ENCODE measurements at regions not wholly inside any gene's neighbourhood (a gene's known extent, or its start where the extent isn't known, plus 50 kb on each side); places are given as distances from the start of the nearest gene placed in this dataset.
"Not testable (repeated sequence)": the region's sequence is repeated elsewhere in the genome, so short reads cannot be mapped to it uniquely, and the experiment has no call there.

DNA sequence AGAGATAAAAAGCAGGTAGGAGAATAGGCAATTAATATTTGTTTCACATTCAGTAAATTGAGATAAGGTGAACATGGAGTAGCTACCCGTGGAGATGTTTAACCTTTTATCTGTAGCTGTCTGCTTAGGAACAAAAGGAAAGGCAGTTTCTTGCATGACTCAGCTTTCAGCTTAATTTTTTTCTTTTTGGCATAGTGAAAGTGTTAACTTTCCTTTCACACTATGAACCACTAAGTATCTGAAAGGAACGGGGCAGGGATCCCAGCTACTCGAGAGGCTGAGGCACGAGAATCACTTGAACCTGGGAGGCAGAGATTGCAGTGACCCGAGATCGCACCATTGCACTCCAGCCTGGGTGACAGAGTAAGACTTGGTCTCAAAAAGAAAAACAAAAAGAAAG lies 176.0 kb downstream of the LACC1 start:
- DNase-seq (ENCODE audit: low read depth in 2 of 2) = not testable (repeated sequence)

DNA sequence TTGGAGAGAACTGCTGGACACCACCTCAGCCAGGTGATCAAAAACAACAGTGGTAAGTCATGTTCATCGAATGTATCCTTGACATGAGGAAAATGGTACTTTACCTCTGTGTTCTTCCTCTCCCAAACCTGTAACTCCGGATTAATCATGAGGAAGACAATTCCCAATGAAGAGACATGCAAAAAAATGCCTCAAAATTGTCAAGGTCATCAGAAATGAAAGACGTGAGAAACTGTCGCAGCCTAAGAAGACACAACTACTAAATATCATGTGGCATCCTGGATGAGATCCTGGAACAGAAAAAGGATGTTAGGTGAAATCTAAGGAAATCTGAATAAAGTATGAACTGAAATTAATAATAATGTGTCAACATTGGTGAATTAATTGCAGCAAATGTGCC lies 178.4 kb downstream of the LACC1 start:
- no peak for DNase-seq (ENCODE audit: low read depth in 2 of 2)

DNA sequence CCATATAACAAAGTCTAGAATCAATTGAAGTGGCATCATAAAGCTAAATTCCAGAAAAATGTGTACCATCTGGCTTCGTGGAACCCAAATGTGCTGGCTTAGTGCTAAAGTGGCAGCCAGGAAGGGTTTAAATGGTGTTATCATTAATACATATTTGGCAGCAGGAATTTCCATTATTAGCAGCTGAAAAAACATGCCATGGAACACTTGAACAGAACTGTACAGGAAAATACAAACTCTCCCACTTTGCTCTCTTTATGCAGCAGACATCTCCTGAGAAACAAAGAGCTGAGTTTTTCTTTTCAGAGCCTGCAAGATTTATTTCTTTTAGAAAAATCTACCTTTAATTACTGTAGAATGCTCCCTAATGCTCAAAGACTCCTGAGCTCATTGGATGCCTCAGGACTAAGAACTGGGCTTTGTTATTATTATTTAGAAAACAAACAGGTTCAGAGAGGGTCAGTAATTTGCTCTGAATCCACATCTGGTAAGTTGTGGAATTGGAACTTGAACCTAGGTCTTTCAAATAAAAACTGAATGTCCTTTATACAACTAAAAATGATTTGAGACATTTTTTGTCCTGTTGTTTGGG lies 179.0 kb downstream of the LACC1 start:
- no peak for DNase-seq (ENCODE audit: low read depth in 2 of 2)

GRCh38 chr13:44061876-44062275 lies 182.2 kb downstream of the LACC1 start:
- DNase-seq (ENCODE audit: low read depth in 2 of 2) = no peak

DNA sequence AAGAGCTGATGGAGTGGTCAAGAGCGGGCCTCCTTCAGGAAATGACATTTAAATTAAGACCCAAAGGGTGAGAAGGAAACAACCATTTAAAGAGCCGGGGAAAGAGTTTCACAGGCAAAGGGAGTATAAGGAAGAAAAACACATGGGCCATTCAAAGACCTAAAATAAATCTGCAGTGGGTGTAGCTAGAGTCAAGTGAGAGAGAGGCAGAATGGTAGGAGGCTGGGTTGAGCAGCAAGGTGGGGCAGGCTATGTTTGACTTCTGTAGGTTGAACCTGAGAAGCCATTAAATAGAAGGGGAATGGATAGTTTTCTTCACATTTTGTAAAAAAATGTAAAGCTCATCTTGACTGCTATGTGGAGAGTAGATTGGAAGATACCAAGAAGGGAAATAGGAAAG lies 183.8 kb downstream of the LACC1 start:
- DNase-seq (ENCODE audit: low read depth in 2 of 2) = no peak

DNA sequence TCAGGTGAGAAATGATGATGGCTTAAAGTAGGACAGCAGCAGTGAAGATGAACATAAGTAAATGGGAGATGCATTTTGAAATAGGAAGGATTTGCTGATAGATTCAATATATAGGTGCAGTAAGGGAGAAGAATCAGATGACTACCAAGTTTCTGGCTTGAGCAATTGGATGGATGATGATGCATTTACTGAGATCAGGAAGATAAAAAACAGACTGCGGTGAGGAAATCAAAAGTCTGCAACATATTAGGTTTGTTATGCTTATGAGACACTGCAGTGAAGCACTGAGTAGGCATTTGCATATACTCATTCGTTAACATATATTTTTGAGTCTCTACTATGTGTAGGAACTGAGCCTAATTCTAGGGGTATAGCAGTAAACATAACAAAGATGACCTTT lies 184.2 kb downstream of the LACC1 start:
- no peak for DNase-seq (ENCODE audit: low read depth in 2 of 2)

DNA sequence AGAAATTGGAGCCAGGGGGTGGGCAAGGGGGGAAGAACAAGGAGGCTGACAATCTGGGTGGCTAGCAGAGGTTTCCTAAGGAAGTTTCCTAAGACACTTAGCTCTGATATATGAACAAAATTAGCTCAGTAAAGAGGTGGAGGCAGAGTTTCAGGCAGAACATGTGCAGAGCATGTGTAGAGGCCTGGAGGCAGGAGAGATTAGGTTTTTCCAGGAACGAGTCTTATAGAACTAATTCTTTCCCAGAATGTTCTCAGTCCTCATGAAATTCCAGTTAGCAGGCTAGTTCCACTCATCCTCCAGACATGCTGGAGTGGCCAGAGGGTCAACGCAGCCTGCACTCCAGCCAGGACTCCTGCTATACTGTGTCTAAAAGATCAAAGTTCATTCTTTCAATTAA lies 184.7 kb downstream of the LACC1 start:
- DNase-seq (ENCODE audit: low read depth in 2 of 2) = no peak

DNA sequence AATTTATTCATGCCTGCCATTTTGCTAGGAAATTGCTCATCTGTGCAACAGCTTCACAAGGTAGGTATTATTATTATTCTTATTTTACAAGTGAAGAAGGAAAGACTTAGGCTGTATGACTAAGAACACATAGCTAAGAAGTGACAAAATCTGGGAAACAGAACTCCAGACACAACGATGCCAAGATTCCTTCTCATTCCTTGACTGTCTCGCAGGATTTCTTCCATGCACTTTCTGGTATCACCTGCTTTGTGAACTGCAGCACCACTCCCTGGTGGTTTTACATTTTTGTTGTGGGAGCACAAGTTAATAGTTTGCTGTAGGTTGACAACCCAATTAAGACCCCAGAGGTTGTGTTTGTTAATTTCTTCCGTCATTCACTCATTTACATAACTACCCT lies 188.5 kb downstream of the LACC1 start:
- no peak for DNase-seq (ENCODE audit: low read depth in 2 of 2)

GRCh38 chr13:44068737-44069136 lies 189.0 kb downstream of the LACC1 start:
- no peak for DNase-seq (ENCODE audit: low read depth in 2 of 2)

- no peak for DNase-seq (ENCODE audit: low read depth in 2 of 2)
Observed at GRCh38 chr13:44072536-44072935, 192.8 kb downstream of the LACC1 start.

GRCh38 chr13:44074611-44075010 lies 194.9 kb downstream of the LACC1 start:
- no peak for DNase-seq (ENCODE audit: low read depth in 2 of 2)

DNA sequence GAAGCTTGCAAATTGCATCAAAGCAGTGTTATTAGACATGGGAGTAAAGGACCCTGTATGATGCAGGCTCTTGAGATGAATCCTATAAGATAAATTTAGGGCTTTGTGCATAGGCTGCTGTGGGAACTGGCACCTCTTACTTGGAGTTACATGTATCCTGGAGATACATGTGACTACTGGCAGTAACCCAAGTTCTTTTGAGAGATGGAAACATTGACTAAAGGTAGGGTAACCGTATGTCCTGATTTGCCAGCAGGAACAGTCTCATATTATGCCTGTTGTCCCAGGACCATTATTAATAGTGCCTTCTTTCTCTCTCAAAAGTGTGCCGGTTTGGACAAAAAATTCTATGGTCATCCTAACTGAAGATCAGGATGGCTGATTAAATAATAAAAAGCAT lies 195.4 kb downstream of the LACC1 start:
- no peak for DNase-seq (ENCODE audit: low read depth in 2 of 2)

DNA sequence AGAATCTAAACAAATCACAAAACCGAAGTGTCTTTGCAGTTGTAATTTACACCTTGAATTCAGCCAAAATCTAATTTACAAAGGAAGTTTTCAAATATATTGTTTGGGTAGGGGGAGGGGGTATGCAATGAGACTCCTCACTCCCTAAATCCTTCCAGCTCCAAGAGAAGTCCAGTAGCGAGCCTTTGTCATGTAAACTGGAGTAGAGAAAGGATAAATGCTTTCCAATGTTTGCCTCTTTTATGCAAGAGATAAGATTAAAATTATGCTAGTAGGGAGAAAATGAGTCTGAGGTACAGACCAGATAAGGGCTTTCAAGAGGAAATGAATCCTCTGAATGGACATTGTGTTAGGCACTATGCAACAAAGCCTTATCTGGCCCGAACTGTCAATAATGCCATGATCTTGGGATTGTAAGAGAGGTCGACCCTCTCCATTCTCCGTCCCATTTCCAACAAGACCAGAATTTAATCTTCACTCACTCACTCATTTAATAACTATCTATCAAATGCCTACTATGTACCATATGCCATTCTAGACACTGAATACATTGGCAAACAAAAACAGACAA lies 199.2 kb downstream of the LACC1 start:
- DNase-seq (ENCODE audit: low read depth in 2 of 2) = no peak

- no peak for DNase-seq (ENCODE audit: low read depth in 2 of 2)
Observed at GRCh38 chr13:44079413-44080205, 199.9 kb downstream of the LACC1 start.

- DNase-seq (ENCODE audit: low read depth in 2 of 2) = no peak
Observed at GRCh38 chr13:44084146-44084545, 204.4 kb downstream of the LACC1 start.

DNA sequence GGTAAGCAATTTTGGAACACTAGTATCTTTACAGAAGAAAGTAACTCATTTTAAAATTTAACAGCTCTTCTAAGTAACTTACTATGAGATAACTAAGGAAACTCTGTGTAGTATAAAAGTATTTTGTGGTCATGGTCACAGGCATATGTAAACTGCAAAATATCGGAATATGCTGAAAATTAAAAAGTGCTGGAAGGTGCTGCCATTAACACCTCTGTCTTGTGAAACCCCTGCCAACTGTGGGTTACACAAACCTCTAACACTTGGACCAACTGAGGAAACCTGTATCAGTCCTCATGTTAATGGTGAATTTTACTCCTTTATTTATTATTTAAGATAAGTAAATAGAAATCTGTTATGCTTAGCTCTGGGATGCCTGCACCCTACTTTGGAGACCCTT lies 206.7 kb downstream of the LACC1 start:
- no peak for DNase-seq (ENCODE audit: low read depth in 2 of 2)

- DNase-seq (ENCODE audit: low read depth in 2 of 2) = no peak
Observed at GRCh38 chr13:44088411-44088810, 208.7 kb downstream of the LACC1 start.

- no peak for DNase-seq (ENCODE audit: low read depth in 2 of 2)
Observed at GRCh38 chr13:44088991-44089413, 209.3 kb downstream of the LACC1 start.

- no peak for DNase-seq (ENCODE audit: low read depth in 2 of 2)
Observed at GRCh38 chr13:44089452-44089851, 209.7 kb downstream of the LACC1 start.

- no peak for DNase-seq (ENCODE audit: low read depth in 2 of 2)
Observed at GRCh38 chr13:44092078-44092970, 212.6 kb downstream of the LACC1 start.

DNA sequence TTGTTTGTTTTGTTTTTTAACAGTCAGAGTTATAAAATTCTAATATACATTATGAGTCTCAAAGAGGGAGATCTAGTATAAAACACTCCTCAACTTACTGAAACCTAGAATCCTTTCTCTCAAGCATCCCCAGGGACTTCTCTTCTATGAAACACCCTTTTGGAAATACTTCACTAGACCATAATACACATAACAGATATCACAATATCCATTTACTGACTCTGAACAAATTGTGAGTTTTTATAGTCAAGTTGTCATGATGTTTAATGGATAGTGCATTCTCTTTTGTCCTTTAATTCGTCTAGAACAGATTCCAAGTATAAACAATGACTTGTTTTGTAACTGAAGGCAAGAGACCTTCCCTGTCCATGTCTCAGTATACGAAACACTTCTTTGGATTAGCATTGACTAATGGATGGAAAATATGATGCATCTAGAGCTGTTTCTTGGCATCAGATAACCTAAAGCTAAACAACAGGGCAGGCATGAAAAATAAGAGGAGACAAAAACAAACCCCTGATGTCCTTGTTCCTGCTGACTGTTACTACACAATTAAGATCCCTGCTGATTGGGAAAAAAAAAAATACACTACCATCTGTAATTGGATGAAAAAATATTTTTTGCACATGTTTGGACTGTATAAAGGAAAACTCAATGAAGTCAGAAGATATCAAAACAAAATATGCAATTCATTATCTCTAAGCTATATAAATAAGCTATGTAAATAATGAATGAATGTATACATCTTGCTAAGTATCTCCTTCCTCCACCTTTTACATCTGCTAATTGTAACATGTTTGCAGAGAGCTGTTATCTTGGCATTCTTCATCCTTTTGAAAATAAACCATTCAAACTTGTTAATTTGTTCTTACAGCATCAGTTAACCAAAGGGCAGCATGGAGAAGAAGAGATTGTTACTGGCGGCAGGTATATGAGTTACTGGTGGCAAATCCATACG lies 214.2 kb downstream of the LACC1 start:
- DNase-seq (ENCODE audit: low read depth in 2 of 2) = no peak

Measured in activated CD8-positive, alpha-beta memory T cell treated with anti-CD3 and anti-CD28 coated beads for 4 hours (primary cell).